Keratinocyte (primary cell): ENCODE measurements at regions not wholly inside any gene's neighbourhood (a gene's known extent, or its start where the extent isn't known, plus 50 kb on each side); places are given as distances from the start of the nearest gene placed in this dataset.

Source experiments
- DNase-seq: peaks from one replicate; pipeline ENCODE4 v3.0.0-alpha.2; 2011; ENCODE audit warnings: low read depth, missing footprints, low spot score
- FAIRE-seq: peaks from 2 replicates; lab custom pipeline; 2011; peaks lifted over from hg19 to GRCh38; lab: Jason Lieb, UNC
- H2AFZ ChIP-seq: 2 replicates; pipeline ENCODE4 v1.6.0; 2012; ENCODE audit warnings: low read length, control low read depth, inconsistent platforms; ENCODE audit not compliant: control insufficient read depth
- H3K27ac ChIP-seq: 2 replicates; pipeline ENCODE4 v1.5.1; 2011; ENCODE audit warnings: low read length; ENCODE audit not compliant: control insufficient read depth, insufficient read depth
- H3K27me3 ChIP-seq: 3 replicates; pipeline ENCODE4 v1.6.0; 2011; ENCODE audit warnings: low read length; ENCODE audit not compliant: control insufficient read depth, insufficient read depth; ENCODE audit errors: extremely low read depth
- H3K36me3 ChIP-seq, 2 experiments: 2 replicates in 1 of 2; 3 replicates in 1 of 2; pipeline ENCODE4 v1.5.1; 2011; ENCODE audit warnings: low read length in 2 of 2, mild to moderate bottlenecking in 1 of 2; ENCODE audit not compliant: control insufficient read depth in 2 of 2, insufficient read depth in 2 of 2; ENCODE audit errors: extremely low read depth in 1 of 2
- H3K4me1 ChIP-seq: 3 replicates; pipeline ENCODE4 v1.5.1; 2011; ENCODE audit warnings: low read length; ENCODE audit not compliant: control insufficient read depth, insufficient read depth; ENCODE audit errors: extremely low read depth
- H3K4me2 ChIP-seq: 3 replicates; pipeline ENCODE4 v1.6.0; 2011; ENCODE audit warnings: low read depth, low read length; ENCODE audit not compliant: control insufficient read depth, insufficient read depth; ENCODE audit errors: extremely low read depth
- H3K4me3 ChIP-seq, 3 experiments: fragments of 200-600 bp in 1 of 3; sonication (generic) in 1 of 3; 2 replicates in 2 of 3; 3 replicates in 1 of 3; pipeline ENCODE4 v1.5.1; 2011 to 2016; ENCODE audit warnings: low read length in 3 of 3, mild to moderate bottlenecking in 3 of 3, control low read depth in 2 of 3, inconsistent platforms in 1 of 3, low read depth in 1 of 3, mixed read lengths in 1 of 3, mixed run types in 1 of 3, moderate library complexity in 1 of 3; ENCODE audit not compliant: control insufficient read depth in 2 of 3, insufficient read depth in 2 of 3; ENCODE audit errors: extremely low read depth in 1 of 3
- H3K79me2 ChIP-seq: 2 replicates; pipeline ENCODE4 v1.6.0; 2012; ENCODE audit warnings: low read length; ENCODE audit not compliant: control insufficient read depth, insufficient read depth
- H3K9ac ChIP-seq: 3 replicates; pipeline ENCODE4 v1.6.0; 2011; ENCODE audit warnings: low read length; ENCODE audit not compliant: control insufficient read depth, insufficient read depth; ENCODE audit errors: extremely low read depth
- H3K9me1 ChIP-seq: 3 replicates; pipeline ENCODE4 v1.6.0; 2011; ENCODE audit warnings: low read length; ENCODE audit not compliant: control insufficient read depth, insufficient read depth; ENCODE audit errors: extremely low read depth
- H3K9me3 ChIP-seq: 2 replicates; pipeline ENCODE4 v1.5.1; 2012; ENCODE audit warnings: low read depth, low read length; ENCODE audit not compliant: control insufficient read depth
- H4K20me1 ChIP-seq: 3 replicates; pipeline ENCODE4 v1.6.0; 2011; ENCODE audit warnings: low read length; ENCODE audit not compliant: control insufficient read depth, insufficient read depth; ENCODE audit errors: extremely low read depth
- EZH2 ChIP-seq: IDR thresholded peaks from one replicate; pipeline ENCODE4 v1.6.1; 2012; ENCODE audit warnings: inconsistent platforms, mild to moderate bottlenecking, low read length, moderate library complexity
- dilution Hi-C: fragments of 300-500 bp; cut with MboI; formaldehyde crosslinking; loops from one replicate; pipeline ENCODE4 v1.7.0; 2020; ENCODE audit warnings: low sequenced_read_pairs; ENCODE audit not compliant: extremely low pct_ligation_motif_present
- TF ChIP-seq, protein P1 (sequence below), 3 experiments: IDR thresholded peaks in 1 of 3; conservative IDR thresholded peaks in 1 of 3; optimal IDR thresholded peaks in 1 of 3; 2 replicates in 2 of 3; 3 replicates in 1 of 3; pipeline versions ENCODE3 to v1.5.1; 2011; ENCODE audit warnings: low read length in 3 of 3, mild to moderate bottlenecking in 3 of 3, moderate library complexity in 2 of 3, control low read depth in 1 of 3, inconsistent platforms in 1 of 3; ENCODE audit not compliant: insufficient read depth in 2 of 3; ENCODE audit errors: extremely low read depth in 1 of 3

DNA sequence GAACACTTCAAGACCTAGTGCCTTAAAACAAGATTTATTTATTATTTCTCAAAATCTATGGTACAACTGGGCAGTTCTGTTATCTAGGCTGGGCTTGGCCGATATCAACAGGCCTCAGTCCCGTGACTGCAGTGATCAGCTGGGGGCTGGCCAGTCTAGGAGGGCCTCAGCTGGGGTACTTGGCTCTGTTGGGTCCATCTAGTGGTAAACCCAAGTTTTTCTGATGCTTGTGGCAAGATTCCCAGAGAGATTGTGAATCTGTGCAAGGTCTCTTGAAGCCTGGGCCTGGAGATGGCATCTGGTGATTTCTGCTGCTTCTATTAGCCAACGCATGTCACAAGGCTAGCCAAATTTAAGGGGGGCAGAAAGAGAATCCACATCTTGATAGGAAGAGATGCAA, 482.4 kb upstream of the SGO1 start:
- TF ChIP-seq EZH2: no peak
- TF ChIP-seq, protein P1, sequence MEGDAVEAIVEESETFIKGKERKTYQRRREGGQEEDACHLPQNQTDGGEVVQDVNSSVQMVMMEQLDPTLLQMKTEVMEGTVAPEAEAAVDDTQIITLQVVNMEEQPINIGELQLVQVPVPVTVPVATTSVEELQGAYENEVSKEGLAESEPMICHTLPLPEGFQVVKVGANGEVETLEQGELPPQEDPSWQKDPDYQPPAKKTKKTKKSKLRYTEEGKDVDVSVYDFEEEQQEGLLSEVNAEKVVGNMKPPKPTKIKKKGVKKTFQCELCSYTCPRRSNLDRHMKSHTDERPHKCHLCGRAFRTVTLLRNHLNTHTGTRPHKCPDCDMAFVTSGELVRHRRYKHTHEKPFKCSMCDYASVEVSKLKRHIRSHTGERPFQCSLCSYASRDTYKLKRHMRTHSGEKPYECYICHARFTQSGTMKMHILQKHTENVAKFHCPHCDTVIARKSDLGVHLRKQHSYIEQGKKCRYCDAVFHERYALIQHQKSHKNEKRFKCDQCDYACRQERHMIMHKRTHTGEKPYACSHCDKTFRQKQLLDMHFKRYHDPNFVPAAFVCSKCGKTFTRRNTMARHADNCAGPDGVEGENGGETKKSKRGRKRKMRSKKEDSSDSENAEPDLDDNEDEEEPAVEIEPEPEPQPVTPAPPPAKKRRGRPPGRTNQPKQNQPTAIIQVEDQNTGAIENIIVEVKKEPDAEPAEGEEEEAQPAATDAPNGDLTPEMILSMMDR (optimal IDR thresholded peaks at IDR 0.05 in 1 of 3, IDR thresholded peaks at IDR 0.05 in 1 of 3, conservative IDR thresholded peaks at IDR 0.05 in 1 of 3; ENCODE audit: extremely low read depth in 1 of 3, insufficient read depth in 2 of 3, low read length in 3 of 3): no peak
- Histone ChIP-seq H3K9ac (no peak overlapping the region), H3K4me1 (no peaks in the 10 kb centered on the region), H3K27ac (no peak overlapping the region), H3K27me3 (no peaks in the 10 kb centered on the region), H3K9me3 (no peaks in the 10 kb centered on the region), H3K4me3 (no peak overlapping the region), H3K4me2 (no peak overlapping the region), H3K9me1 (no peaks in the 10 kb centered on the region), H2AFZ (no peak overlapping the region), H4K20me1 (no peaks in the 10 kb centered on the region), H3K36me3 (no peaks in the 10 kb centered on the region), H3K79me2 (no peaks in the 10 kb centered on the region)
- no peak for DNase-seq
- FAIRE-seq: no peak
- dilution Hi-C loops: no loop called here

GRCh38 chr3:20666091-20666490, 480.1 kb upstream of the SGO1 start:
- Histone ChIP-seq H3K4me3 (no peak overlapping the region), H3K4me2 (no peak overlapping the region), H3K4me1 (no peaks in the 10 kb centered on the region), H2AFZ (no peak overlapping the region), H3K27me3 (no peaks in the 10 kb centered on the region), H3K36me3 (no peaks in the 10 kb centered on the region), H3K79me2 (no peaks in the 10 kb centered on the region), H3K9ac (no peak overlapping the region), H3K27ac (no peak overlapping the region), H3K9me1 (no peaks in the 10 kb centered on the region), H3K9me3 (no peaks in the 10 kb centered on the region), H4K20me1 (no peaks in the 10 kb centered on the region)
- FAIRE-seq: no peak
- TF ChIP-seq EZH2: no peak
- TF ChIP-seq, protein P1 (optimal IDR thresholded peaks at IDR 0.05 in 1 of 3, IDR thresholded peaks at IDR 0.05 in 1 of 3, conservative IDR thresholded peaks at IDR 0.05 in 1 of 3; ENCODE audit: extremely low read depth in 1 of 3, insufficient read depth in 2 of 3, low read length in 3 of 3): no peak
- no peak for DNase-seq
- dilution Hi-C loops: no loop called here
